Activated CD8-positive, alpha-beta memory T cell treated with anti-CD3 and anti-CD28 coated beads, Interleukin-2, amount 10 ng/mL, durations not matched to agents 7 days and 5 days (primary cell): ENCODE measurements at regions not wholly inside any gene's neighbourhood (a gene's known extent, or its start where the extent isn't known, plus 50 kb on each side); places are given as distances from the start of the nearest gene placed in this dataset.

Experiments used
- ATAC-seq: fragments of 150-1000 bp; cut with Tn5 transposase; one replicate; pipeline ENCODE4 v1.10.0; 2021; ENCODE audit warnings: moderate library complexity
- CTCF ChIA-PET: fragments of 350-600 bp; sonication (Branson Sonifier 250); formaldehyde crosslinking; loops from one replicate; lab custom pipeline; 2021; ENCODE audit warnings: antibody characterized with exemption; lab: Charles Lee
- DNase-seq: peaks from one replicate; pipeline ENCODE4 v3.0.0-alpha.2; 2020
- H3K27ac Mint-ChIP-seq: one replicate; pipeline ENCODE4 v1.8.0; 2021; ENCODE audit warnings: mild to moderate bottlenecking, mixed read lengths
- H3K27me3 Mint-ChIP-seq: one replicate; pipeline ENCODE4 v1.8.0; 2021; ENCODE audit warnings: mixed read lengths
- H3K36me3 Mint-ChIP-seq: one replicate; pipeline ENCODE4 v1.8.0; 2021; ENCODE audit warnings: mild to moderate bottlenecking, mixed read lengths
- H3K4me1 Mint-ChIP-seq: one replicate; pipeline ENCODE4 v1.8.0; 2021; ENCODE audit warnings: mixed read lengths
- H3K4me3 Mint-ChIP-seq: one replicate; pipeline ENCODE4 v1.8.0; 2021; ENCODE audit warnings: mild to moderate bottlenecking, moderate library complexity, mixed read lengths
- H3K9me3 Mint-ChIP-seq: one replicate; pipeline ENCODE4 v1.8.0; 2022; ENCODE audit warnings: low read depth, mixed read lengths

- no peak for ATAC-seq
- H3K36me3 Mint-ChIP-seq = no peaks in the 10 kb centered on the region
- H3K27ac Mint-ChIP-seq = no peak overlapping the region
- CTCF ChIA-PET = interaction anchor here (2.3 kb wide), 1 partner anchor 331 kb away, joined by 5 read pairs; no protein-coding TSS in a partner anchor
- no peak overlapping the region for H3K4me3 Mint-ChIP-seq
- no peaks in the 10 kb centered on the region for H3K9me3 Mint-ChIP-seq
- H3K4me1 Mint-ChIP-seq = peaks cover 12% of the 10 kb centered on the region
- DNase-seq = no peak
- H3K27me3 Mint-ChIP-seq = peaks cover 16% of the 10 kb centered on the region
These were observed 64.1 kb downstream of the ZNF641 start for GRCh38 chr12:48286665-48287064.

GRCh38 chr12:48285751-48286650 is 64.7 kb downstream of the ZNF641 start:
- DNase-seq (peak; percentile 52), ATAC-seq (peak; percentile 58)
- no peaks in the 10 kb centered on the region for H3K9me3 Mint-ChIP-seq
- no peak overlapping the region for H3K4me3 Mint-ChIP-seq
- no peaks in the 10 kb centered on the region for H3K36me3 Mint-ChIP-seq
- CTCF ChIA-PET = interaction anchor here (2.3 kb wide), 1 partner anchor 332 kb away, joined by 5 read pairs; no protein-coding TSS in a partner anchor
- H3K4me1 Mint-ChIP-seq = peaks cover 12% of the 10 kb centered on the region
- H3K27me3 Mint-ChIP-seq = peaks cover 15% of the 10 kb centered on the region
- peak overlapping the region; percentile 48 for H3K27ac Mint-ChIP-seq

- CTCF ChIA-PET = no interaction called here
- Mint-ChIP-seq H3K9me3 (peaks cover 3% of the 10 kb centered on the region), H3K27me3 (peaks cover 13% of the 10 kb centered on the region), H3K4me3 (no peak overlapping the region), H3K27ac (no peak overlapping the region), H3K4me1 (peaks cover 12% of the 10 kb centered on the region), H3K36me3 (no peaks in the 10 kb centered on the region)
- ATAC-seq (no peak), DNase-seq (no peak)
These were observed 68.9 kb downstream of the ZNF641 start for GRCh38 chr12:48281811-48282210.

GRCh38 chr12:48280572-48280971 is 70.1 kb downstream of the ZNF641 start:
- DNase-seq = no peak
- no peak overlapping the region for H3K4me3 Mint-ChIP-seq
- H3K36me3 Mint-ChIP-seq = peaks cover 1% of the 10 kb centered on the region
- CTCF ChIA-PET = no interaction called here
- H3K27me3 Mint-ChIP-seq = peaks cover 17% of the 10 kb centered on the region
- peaks cover 1% of the 10 kb centered on the region for H3K4me1 Mint-ChIP-seq
- no peak overlapping the region for H3K27ac Mint-ChIP-seq
- peaks cover 6% of the 10 kb centered on the region for H3K9me3 Mint-ChIP-seq
- no peak for ATAC-seq

GRCh38 chr12:48279601-48280000 is 71.1 kb downstream of the ZNF641 start:
- Mint-ChIP-seq H3K4me1 (no peaks in the 10 kb centered on the region), H3K27ac (no peak overlapping the region)
- CTCF ChIA-PET = interaction anchor here (0.8 kb wide), 1 partner anchor 339 kb away, joined by 3 read pairs; no protein-coding TSS in a partner anchor

GRCh38 chr12:48279101-48279500 is 71.6 kb downstream of the ZNF641 start:
- no peak for ATAC-seq
- peaks cover 6% of the 10 kb centered on the region for H3K9me3 Mint-ChIP-seq
- no peak overlapping the region for H3K4me3 Mint-ChIP-seq
- H3K27ac Mint-ChIP-seq = no peak overlapping the region
- H3K27me3 Mint-ChIP-seq = peaks cover 24% of the 10 kb centered on the region
- CTCF ChIA-PET = no interaction called here
- H3K4me1 Mint-ChIP-seq = no peaks in the 10 kb centered on the region
- peaks cover 1% of the 10 kb centered on the region for H3K36me3 Mint-ChIP-seq
- DNase-seq = no peak

More at GRCh38 chr12:48279601-48280000, 71.1 kb downstream of the ZNF641 start:
- Mint-ChIP-seq H3K4me3 (no peak overlapping the region), H3K9me3 (peaks cover 6% of the 10 kb centered on the region), H3K36me3 (peaks cover 1% of the 10 kb centered on the region), H3K27me3 (peaks cover 24% of the 10 kb centered on the region)
- no peak for ATAC-seq
- DNase-seq = no peak

GRCh38 chr12:48276621-48277020 is 73.5 kb upstream of the OR10AD1 start:
- Mint-ChIP-seq H3K4me1 (no peaks in the 10 kb centered on the region), H3K9me3 (peaks cover 6% of the 10 kb centered on the region), H3K36me3 (peaks cover 1% of the 10 kb centered on the region), H3K27ac (no peak overlapping the region), H3K27me3 (peaks cover 35% of the 10 kb centered on the region), H3K4me3 (no peak overlapping the region)
- CTCF ChIA-PET = interaction anchor here (0.7 kb wide), 1 partner anchor 341 kb away, joined by 3 read pairs; no protein-coding TSS in a partner anchor
- no peak for DNase-seq
- ATAC-seq = no peak

GRCh38 chr12:48266826-48267225 is 63.7 kb upstream of the OR10AD1 start:
- Mint-ChIP-seq H3K4me3 (no peak overlapping the region), H3K27ac (no peak overlapping the region), H3K27me3 (peaks cover 31% of the 10 kb centered on the region), H3K9me3 (peaks cover 2% of the 10 kb centered on the region), H3K36me3 (no peaks in the 10 kb centered on the region), H3K4me1 (no peaks in the 10 kb centered on the region)
- CTCF ChIA-PET = no interaction called here
- DNase-seq (no peak), ATAC-seq (no peak)

- Mint-ChIP-seq H3K27me3 (peaks cover 31% of the 10 kb centered on the region), H3K9me3 (peaks cover 2% of the 10 kb centered on the region), H3K27ac (no peak overlapping the region), H3K4me3 (no peak overlapping the region), H3K36me3 (no peaks in the 10 kb centered on the region), H3K4me1 (no peaks in the 10 kb centered on the region)
- DNase-seq (no peak), ATAC-seq (no peak)
- CTCF ChIA-PET = no interaction called here
These were observed 62.7 kb upstream of the OR10AD1 start for GRCh38 chr12:48265777-48266176.

- CTCF ChIA-PET = no interaction called here
- DNase-seq = no peak
- H3K9me3 Mint-ChIP-seq = peaks cover 2% of the 10 kb centered on the region
- no peaks in the 10 kb centered on the region for H3K36me3 Mint-ChIP-seq
- peaks cover 26% of the 10 kb centered on the region for H3K27me3 Mint-ChIP-seq
- no peak overlapping the region for H3K27ac Mint-ChIP-seq
- no peak for ATAC-seq
- H3K4me1 Mint-ChIP-seq = no peaks in the 10 kb centered on the region
- H3K4me3 Mint-ChIP-seq = no peak overlapping the region
These were observed 60.5 kb upstream of the OR10AD1 start for GRCh38 chr12:48263617-48264016.

- H3K4me1 Mint-ChIP-seq = no peaks in the 10 kb centered on the region
- DNase-seq (no peak), ATAC-seq (no peak)
- no peaks in the 10 kb centered on the region for H3K9me3 Mint-ChIP-seq
- no peaks in the 10 kb centered on the region for H3K36me3 Mint-ChIP-seq
- peaks cover 18% of the 10 kb centered on the region for H3K27me3 Mint-ChIP-seq
- CTCF ChIA-PET = no interaction called here
- H3K4me3 Mint-ChIP-seq = no peak overlapping the region
- no peak overlapping the region for H3K27ac Mint-ChIP-seq
These were observed 58.7 kb upstream of the OR10AD1 start for GRCh38 chr12:48261773-48262172.
